Astrocyte (in vitro differentiated cells and primary cell): ENCODE measurements at regions not wholly inside any gene's neighbourhood (a gene's known extent, or its start where the extent isn't known, plus 50 kb on each side); places are given as distances from the start of the nearest gene placed in this dataset.

Source experiments
- DNase-seq: peaks from one replicate; pipeline ENCODE4 v3.0.0-alpha.2; 2010; ENCODE audit warnings: low read depth
- FAIRE-seq: peaks from 2 replicates; lab custom pipeline; 2011; peaks lifted over from hg19 to GRCh38; lab: Jason Lieb, UNC
- H2AFZ ChIP-seq: 2 replicates; pipeline ENCODE4 v1.6.0; 2012; ENCODE audit warnings: low read depth, low read length, inconsistent platforms
- H3K27ac ChIP-seq: 2 replicates; pipeline ENCODE4 v1.5.1; 2011; ENCODE audit warnings: low read depth, low read length, inconsistent platforms
- H3K27me3 ChIP-seq: 2 replicates; pipeline ENCODE4 v1.6.0; 2011; ENCODE audit warnings: low read length, inconsistent platforms; ENCODE audit not compliant: insufficient read depth
- H3K36me3 ChIP-seq: 2 replicates; pipeline ENCODE4 v1.5.1; 2011; ENCODE audit warnings: low read length, inconsistent platforms; ENCODE audit not compliant: insufficient read depth
- H3K4me1 ChIP-seq: 2 replicates; pipeline ENCODE4 v1.5.1; 2011; ENCODE audit warnings: low read length, inconsistent platforms; ENCODE audit not compliant: insufficient read depth
- H3K4me2 ChIP-seq: 2 replicates; pipeline ENCODE4 v1.6.0; 2012; ENCODE audit warnings: low read length, inconsistent platforms
- H3K4me3 ChIP-seq: 2 replicates; pipeline ENCODE4 v1.5.1; 2011; ENCODE audit warnings: low read depth, mild to moderate bottlenecking, low read length, inconsistent platforms; ENCODE audit not compliant: insufficient read depth
- H3K79me2 ChIP-seq: 2 replicates; pipeline ENCODE4 v1.6.0; 2012; ENCODE audit warnings: mild to moderate bottlenecking, low read length, inconsistent platforms; ENCODE audit not compliant: insufficient read depth
- H3K9ac ChIP-seq: 2 replicates; pipeline ENCODE4 v1.6.0; 2012; ENCODE audit warnings: mild to moderate bottlenecking, low read length, inconsistent platforms
- H3K9me3 ChIP-seq: 2 replicates; pipeline ENCODE4 v1.5.1; 2012; ENCODE audit warnings: low read depth, mild to moderate bottlenecking, low read length, inconsistent platforms; ENCODE audit not compliant: insufficient read depth
- H4K20me1 ChIP-seq: 2 replicates; pipeline ENCODE4 v1.6.0; 2012; ENCODE audit warnings: low read length, inconsistent platforms; ENCODE audit not compliant: insufficient read depth
- H3K27ac Mint-ChIP-seq: one replicate; pipeline ENCODE4 v1.8.0; 2021; ENCODE audit warnings: mild to moderate bottlenecking, mixed read lengths; ENCODE audit not compliant: unreplicated experiment
- H3K27me3 Mint-ChIP-seq: one replicate; pipeline ENCODE4 v1.8.0; 2021; ENCODE audit warnings: low read depth, mixed read lengths; ENCODE audit not compliant: unreplicated experiment
- H3K36me3 Mint-ChIP-seq: one replicate; pipeline ENCODE4 v1.8.0; 2021; ENCODE audit warnings: low read depth, mixed read lengths; ENCODE audit not compliant: unreplicated experiment
- H3K4me1 Mint-ChIP-seq: one replicate; pipeline ENCODE4 v1.8.0; 2021; ENCODE audit warnings: low read depth, mixed read lengths; ENCODE audit not compliant: unreplicated experiment
- H3K4me3 Mint-ChIP-seq: one replicate; pipeline ENCODE4 v1.8.0; 2021; ENCODE audit warnings: mild to moderate bottlenecking, moderate library complexity, mixed read lengths; ENCODE audit not compliant: unreplicated experiment
- H3K9me3 Mint-ChIP-seq: one replicate; pipeline ENCODE4 v1.8.0; 2021; ENCODE audit warnings: mild to moderate bottlenecking, mixed read lengths; ENCODE audit not compliant: unreplicated experiment
- CTCF ChIP-seq: IDR thresholded peaks from 2 replicates; pipeline ENCODE4 v1.5.1; 2011; ENCODE audit warnings: low read depth, mild to moderate bottlenecking, inconsistent platforms, low read length, moderate library complexity; ENCODE audit not compliant: insufficient read depth
- EZH2 ChIP-seq: IDR thresholded peaks from 2 replicates; pipeline ENCODE4 v1.6.1; 2012; ENCODE audit warnings: mild to moderate bottlenecking, low read length, inconsistent platforms; ENCODE audit not compliant: insufficient read depth

GRCh38 chr5:73263001-73263710 is 90.2 kb downstream of the TMEM174 start:
- Mint-ChIP-seq H3K36me3 (no peaks in the 10 kb centered on the region), H3K4me3 (no peak overlapping the region), H3K4me1 (no peaks in the 10 kb centered on the region), H3K27me3 (peaks cover 53% of the 10 kb centered on the region), H3K27ac (no peak overlapping the region), H3K9me3 (peaks cover 11% of the 10 kb centered on the region)
- Histone ChIP-seq H3K4me2 (no peak overlapping the region), H3K27ac (no peak overlapping the region), H3K4me1 (peaks cover 19% of the 10 kb centered on the region), H3K27me3 (no peaks in the 10 kb centered on the region), H4K20me1 (no peaks in the 10 kb centered on the region), H3K9ac (no peak overlapping the region), H3K9me3 (no peaks in the 10 kb centered on the region), H3K36me3 (no peaks in the 10 kb centered on the region), H2AFZ (no peak overlapping the region), H3K4me3 (no peak overlapping the region), H3K79me2 (no peaks in the 10 kb centered on the region)
- no peak for TF ChIP-seq CTCF
- DNase-seq, result no peak
- FAIRE-seq, result no peak

DNA sequence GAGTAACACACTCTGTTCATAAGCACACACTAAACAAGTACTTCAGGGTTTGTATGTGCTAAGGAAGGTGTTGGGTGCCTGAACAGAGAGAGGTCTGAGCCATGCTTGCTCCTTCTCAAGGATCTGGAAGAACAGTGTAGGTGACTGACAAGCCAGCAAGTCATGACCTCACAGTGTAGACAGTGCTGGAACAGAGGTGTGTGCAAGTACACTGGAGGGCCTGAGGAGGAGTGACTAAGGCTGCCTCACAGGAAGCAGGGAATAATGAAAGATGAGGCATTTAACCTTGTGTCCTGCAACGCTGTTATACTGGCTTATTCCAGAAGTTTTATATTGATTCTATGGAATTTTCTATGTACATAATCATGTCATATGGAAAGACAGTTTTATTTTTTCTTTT is 83.9 kb downstream of the TMEM174 start:
- H3K27me3 Mint-ChIP-seq, result peaks cover 64% of the 10 kb centered on the region
- Histone ChIP-seq H3K27ac (no peak overlapping the region), H4K20me1 (no peaks in the 10 kb centered on the region), H3K27me3 (no peaks in the 10 kb centered on the region), H3K4me3 (no peak overlapping the region), H3K79me2 (no peaks in the 10 kb centered on the region), H3K4me1 (no peaks in the 10 kb centered on the region), H3K9ac (no peak overlapping the region), H2AFZ (no peak overlapping the region), H3K36me3 (no peaks in the 10 kb centered on the region), H3K9me3 (no peaks in the 10 kb centered on the region), H3K4me2 (no peak overlapping the region)
- TF ChIP-seq EZH2, result no peak
- TF ChIP-seq CTCF, result no peak
- H3K27ac Mint-ChIP-seq, result no peak overlapping the region
- FAIRE-seq (no peak), DNase-seq (no peak)
- peaks cover 18% of the 10 kb centered on the region for H3K9me3 Mint-ChIP-seq
- H3K36me3 Mint-ChIP-seq, result no peaks in the 10 kb centered on the region
- no peak overlapping the region for H3K4me3 Mint-ChIP-seq
- no peaks in the 10 kb centered on the region for H3K4me1 Mint-ChIP-seq

DNA sequence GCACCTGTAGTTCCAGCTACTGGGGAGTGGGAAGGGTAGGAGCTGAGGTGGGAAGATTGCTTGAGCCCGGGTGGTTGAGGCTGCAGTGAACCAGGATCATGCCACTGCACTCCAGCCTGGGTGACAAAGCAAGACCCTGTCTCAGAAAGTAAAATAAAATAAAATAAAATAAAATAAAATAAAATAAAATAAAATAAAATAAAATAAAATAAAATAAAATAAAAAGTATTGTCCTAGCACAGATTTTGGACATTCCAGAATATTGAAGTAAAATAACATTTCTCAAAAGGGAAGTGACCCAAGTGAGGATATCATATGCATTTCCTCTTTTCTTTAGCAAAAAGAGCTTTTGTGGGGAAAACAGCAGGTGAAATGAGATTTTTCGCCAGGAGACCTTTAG is 83.5 kb downstream of the TMEM174 start:
- no peak for DNase-seq
- H3K9ac ChIP-seq, result no peak overlapping the region

More for the DNA sequence above, 83.5 kb downstream of the TMEM174 start:
- no peak overlapping the region for H3K4me3 ChIP-seq
- no peaks in the 10 kb centered on the region for H3K27me3 ChIP-seq
- H2AFZ ChIP-seq, result no peak overlapping the region
- H3K9me3 ChIP-seq, result no peaks in the 10 kb centered on the region
- Mint-ChIP-seq H3K36me3 (no peaks in the 10 kb centered on the region), H3K27me3 (peaks cover 65% of the 10 kb centered on the region), H3K9me3 (peaks cover 19% of the 10 kb centered on the region), H3K4me3 (no peak overlapping the region), H3K27ac (no peak overlapping the region), H3K4me1 (no peaks in the 10 kb centered on the region)
- FAIRE-seq, result no peak
- H3K4me2 ChIP-seq, result no peak overlapping the region
- H4K20me1 ChIP-seq, result no peaks in the 10 kb centered on the region
- H3K79me2 ChIP-seq, result no peaks in the 10 kb centered on the region
- H3K36me3 ChIP-seq, result no peaks in the 10 kb centered on the region
- no peaks in the 10 kb centered on the region for H3K4me1 ChIP-seq
- H3K27ac ChIP-seq, result no peak overlapping the region
- TF ChIP-seq EZH2, result no peak
